ENCODE measurements at regions not wholly inside any gene's neighbourhood (a gene's known extent, or its start where the extent isn't known, plus 50 kb on each side); places are given as distances from the start of the nearest gene placed in this dataset.

DNA sequence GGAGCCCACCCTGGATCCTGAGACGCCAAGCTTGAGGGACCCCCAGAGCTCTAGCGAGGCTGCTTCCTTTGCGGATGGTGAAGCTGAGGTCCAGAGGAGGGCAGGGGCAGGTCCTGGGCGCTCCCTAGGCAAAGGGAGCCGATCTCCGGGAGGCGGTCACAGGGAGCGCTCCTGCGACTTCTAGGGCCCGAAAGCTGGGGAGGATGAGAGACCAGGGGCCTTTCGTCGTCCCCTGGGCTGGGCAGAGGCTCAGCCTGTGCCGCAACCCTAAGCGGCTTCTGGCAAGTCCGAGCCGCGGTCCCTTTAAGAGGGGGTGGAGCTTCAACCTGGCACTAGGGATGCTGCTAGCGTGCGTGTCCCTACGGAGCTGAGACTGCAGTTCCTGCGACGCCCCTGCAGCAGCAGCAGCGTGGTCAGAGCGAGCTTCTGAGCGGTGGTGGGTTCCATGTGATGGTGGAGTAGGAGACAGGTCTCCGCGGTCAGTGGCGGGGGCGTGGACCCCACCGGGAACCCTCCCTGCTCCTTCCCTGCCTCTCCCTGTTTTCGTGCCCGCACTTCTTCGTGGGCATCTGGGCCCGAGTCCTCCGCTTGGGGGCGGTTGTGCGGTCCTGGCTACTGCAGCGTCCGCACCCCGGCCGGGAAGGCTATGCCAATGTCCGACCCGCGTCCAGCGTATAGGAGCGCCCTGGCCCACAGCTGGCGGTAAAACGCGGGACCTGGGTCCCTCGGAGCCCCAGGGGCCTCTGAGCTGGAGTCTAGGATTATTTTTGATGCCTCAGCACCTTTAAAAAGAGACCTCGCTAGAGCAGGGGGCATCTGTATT lies 154.6 kb downstream of the CCDC74A start:
- TF ChIP-seq RAD21 (IDR thresholded peaks at IDR 0.05; ENCODE audit: insufficient read depth, low read depth, low read length) (no peak), POLR2A (IDR thresholded peaks at IDR 0.05; ENCODE audit: low read depth, low read length) (peak; percentile 96), TCF12 (IDR thresholded peaks at IDR 0.05; ENCODE audit: low read depth, low read length) (peak; percentile 48; the same call in 1 of the 2 replicates), SMC3 (IDR thresholded peaks at IDR 0.05; ENCODE audit: borderline replicate concordance, low read length) (0 out of 2 replicates have a peak, but pooled peaks have one; percentile 3)
- TF ChIP-seq, protein P1, sequence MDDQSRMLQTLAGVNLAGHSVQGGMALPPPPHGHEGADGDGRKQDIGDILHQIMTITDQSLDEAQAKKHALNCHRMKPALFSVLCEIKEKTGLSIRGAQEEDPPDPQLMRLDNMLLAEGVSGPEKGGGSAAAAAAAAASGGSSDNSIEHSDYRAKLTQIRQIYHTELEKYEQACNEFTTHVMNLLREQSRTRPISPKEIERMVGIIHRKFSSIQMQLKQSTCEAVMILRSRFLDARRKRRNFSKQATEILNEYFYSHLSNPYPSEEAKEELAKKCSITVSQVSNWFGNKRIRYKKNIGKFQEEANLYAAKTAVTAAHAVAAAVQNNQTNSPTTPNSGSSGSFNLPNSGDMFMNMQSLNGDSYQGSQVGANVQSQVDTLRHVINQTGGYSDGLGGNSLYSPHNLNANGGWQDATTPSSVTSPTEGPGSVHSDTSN (IDR thresholded peaks at IDR 0.05; ENCODE audit: insufficient replicate concordance, low read depth, low read length) = no peak
